B cell (primary cell): ENCODE measurements at regions not wholly inside any gene's neighbourhood (a gene's known extent, or its start where the extent isn't known, plus 50 kb on each side); places are given as distances from the start of the nearest gene placed in this dataset.

Experiments
- ATAC-seq: fragments of 200-7000 bp; cut with Tn5 transposase; one replicate; pipeline ENCODE4 v1.10.0; 2021; ENCODE audit warnings: low read depth, mild to moderate bottlenecking, moderate number of reproducible peaks, moderate library complexity
- CTCF ChIA-PET: fragments of 350-600 bp; sonication (Branson Sonifier 250); formaldehyde crosslinking; loops from one replicate; lab custom pipeline; 2021; ENCODE audit warnings: antibody characterized with exemption, inconsistent platforms; lab: Charles Lee
- POLR2A ChIA-PET: fragments of 350-600 bp; sonication (Branson Sonifier 250); formaldehyde crosslinking; loops from one replicate; lab custom pipeline; 2021; ENCODE audit warnings: antibody characterized with exemption; lab: Charles Lee
- DNase-seq: peaks from one replicate; pipeline ENCODE4 v3.0.0; 2013
- H2AFZ ChIP-seq: 2 replicates; pipeline ENCODE4 v1.6.1; 2012; ENCODE audit warnings: mild to moderate bottlenecking, low read depth, low read length; ENCODE audit not compliant: insufficient read depth, poor library complexity, severe bottlenecking
- H3K27ac ChIP-seq, 2 donors: 1 replicate in 1 of 2; 2 replicates in 1 of 2; pipeline ENCODE4 v1.5.1; 2012 to 2013; ENCODE audit warnings: low read length in 2 of 2, mild to moderate bottlenecking in 2 of 2, moderate library complexity in 1 of 2
- H3K27me3 ChIP-seq, 4 experiments: fragments of 200-600 bp in 1 of 4; sonication (generic) in 1 of 4; replicated peaks in 1 of 4; 1 replicate in 2 of 4; 2 replicates in 2 of 4; pipeline versions ENCODE4 v1.6.1 to v1.7.0; 2013 to 2016; ENCODE audit warnings: low read length in 3 of 4, mild to moderate bottlenecking in 2 of 4, mixed read lengths in 1 of 4, moderate library complexity in 1 of 4; ENCODE audit not compliant: insufficient read depth in 4 of 4, control insufficient read depth in 3 of 4; ENCODE audit errors: control extremely low read depth in 1 of 4
- H3K36me3 ChIP-seq, 2 experiments: replicated peaks in 1 of 2; 1 replicate in 1 of 2; 2 replicates in 1 of 2; pipeline versions ENCODE4 v1.6.1 to v1.7.1; 2013; ENCODE audit warnings: low read length in 1 of 2; ENCODE audit not compliant: insufficient read depth in 2 of 2, control insufficient read depth in 1 of 2; ENCODE audit errors: control extremely low read depth in 1 of 2, extremely low read depth in 1 of 2
- H3K4me1 ChIP-seq, 2 donors: fragments of 200-600 bp in 1 of 2; sonication (generic) in 1 of 2; 1 replicate in 1 of 2; 2 replicates in 1 of 2; pipeline versions ENCODE4 v1.5.1 to v1.6.1; 2013 to 2017; ENCODE audit warnings: low read length in 2 of 2; ENCODE audit not compliant: control insufficient read depth in 2 of 2, insufficient read depth in 2 of 2
- H3K4me2 ChIP-seq: replicated peaks from 2 replicates; pipeline ENCODE3; 2012; ENCODE audit warnings: mild to moderate bottlenecking, low read depth, low read length; ENCODE audit not compliant: poor library complexity, severe bottlenecking
- H3K4me3 ChIP-seq, 5 experiments: fragments of 200-600 bp in 1 of 5; sonication (generic) in 1 of 5; 1 replicate in 3 of 5; 2 replicates in 2 of 5; pipeline versions ENCODE4 v1.5.1 to v1.7.0; 2011 to 2016; ENCODE audit warnings: low read length in 4 of 5, mild to moderate bottlenecking in 4 of 5, low read depth in 2 of 5, control low read depth in 1 of 5, moderate library complexity in 1 of 5; ENCODE audit not compliant: insufficient read depth in 1 of 5; ENCODE audit errors: control extremely low read depth in 1 of 5, extremely low read depth in 1 of 5
- H3K79me2 ChIP-seq: fragments of 200-600 bp; sonication (generic); one replicate; pipeline ENCODE4 v1.6.0; 2016; ENCODE audit warnings: low read length; ENCODE audit not compliant: control insufficient read depth, insufficient read depth
- H3K9ac ChIP-seq: fragments of 200-600 bp; sonication (generic); 2 replicates; pipeline ENCODE4 v1.6.1; 2017; ENCODE audit warnings: mild to moderate bottlenecking, low read length, moderate library complexity
- H3K9me3 ChIP-seq, 3 donors: one replicate each; pipeline versions ENCODE4 v1.6.1 to v1.7.1; 2013; ENCODE audit warnings: low read length in 2 of 3; ENCODE audit not compliant: control insufficient read depth in 2 of 3, insufficient read depth in 1 of 3; ENCODE audit errors: control extremely low read depth in 1 of 3
- H4K20me1 ChIP-seq: 2 replicates; pipeline ENCODE4 v1.6.0; 2012; ENCODE audit warnings: mild to moderate bottlenecking, low read length; ENCODE audit not compliant: insufficient read depth, control insufficient read depth, poor library complexity, severe bottlenecking
- H3K27ac Mint-ChIP-seq: one replicate; pipeline ENCODE4 v1.8.0; 2021; ENCODE audit warnings: mixed read lengths
- H3K27me3 Mint-ChIP-seq: one replicate; pipeline ENCODE4 v1.8.0; 2021; ENCODE audit warnings: mixed read lengths
- H3K4me1 Mint-ChIP-seq: one replicate; pipeline ENCODE4 v1.8.0; 2021; ENCODE audit warnings: mixed read lengths
- H3K4me3 Mint-ChIP-seq: one replicate; pipeline ENCODE4 v1.8.0; 2021; ENCODE audit warnings: mixed read lengths
- H3K9me3 Mint-ChIP-seq: one replicate; pipeline ENCODE4 v1.8.0; 2022; ENCODE audit warnings: mixed read lengths; ENCODE audit not compliant: insufficient read depth
- CTCF ChIP-seq: fragments of 200-600 bp; IDR thresholded peaks from one replicate; pipeline ENCODE4 v1.8.0; 2022; ENCODE audit warnings: antibody characterized with exemption, mild to moderate bottlenecking
- EZH2 ChIP-seq: IDR thresholded peaks from 2 replicates; pipeline ENCODE4 v1.6.1; 2012; ENCODE audit warnings: borderline replicate concordance, low read depth, mild to moderate bottlenecking, moderate library complexity, low read length; ENCODE audit not compliant: insufficient read depth, poor library complexity, severe bottlenecking
- WGBS: methylation state at CpG from one replicate; pipeline ENCODE4 v1.1.5; 2013; ENCODE audit warnings: missing lambda C conversion rate; ENCODE audit not compliant: insufficient coverage; 5-methylcytosine and 5-hydroxymethylcytosine counted together
- intact Hi-C: fragments of 100-400 bp; cut with micrococcal nuclease; formaldehyde crosslinking; loops from one replicate; pipeline ENCODE4 v1.10.0; 2022

DNA sequence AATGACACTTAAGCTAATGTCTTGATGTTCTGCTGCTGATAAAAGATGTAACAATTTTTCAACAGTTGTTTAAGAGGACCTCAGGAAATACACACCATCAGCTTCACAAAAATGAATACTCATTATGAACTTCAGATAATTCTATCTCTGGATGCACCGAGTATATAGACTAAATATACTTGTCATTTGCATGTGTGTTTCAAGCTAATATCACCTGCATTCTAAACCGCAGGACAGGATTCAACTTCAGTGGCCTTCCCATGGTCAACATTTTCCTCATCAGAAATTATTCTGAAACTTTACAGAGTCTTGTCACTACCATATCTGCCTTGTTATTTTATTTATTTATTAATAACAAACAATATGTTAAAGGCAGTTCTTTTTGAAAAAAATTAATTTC lies 717.0 kb upstream of the CCDC179 start:
- ChIA-PET CTCF (no interaction called here), POLR2A (no interaction called here)
- no peaks in the 10 kb centered on the region for H3K4me1 ChIP-seq
- no peaks in the 10 kb centered on the region for H3K27me3 ChIP-seq
- TF ChIP-seq EZH2: no peak
- no peak for TF ChIP-seq CTCF
- no peaks in the 10 kb centered on the region for H3K9me3 ChIP-seq
- WGBS: no CpG with 5 or more reads among the region's 2 CpGs
- Mint-ChIP-seq H3K4me3 (no peak overlapping the region), H3K27me3 (no peaks in the 10 kb centered on the region), H3K9me3 (no peaks in the 10 kb centered on the region), H3K27ac (no peak overlapping the region), H3K4me1 (no peaks in the 10 kb centered on the region)
- no peak overlapping the region for H3K4me3 ChIP-seq
- H3K9ac ChIP-seq: no peak overlapping the region
- H3K27ac ChIP-seq: no peak overlapping the region
- intact Hi-C loops: no loop called here
- H2AFZ ChIP-seq: no peak overlapping the region
- H3K4me2 ChIP-seq: no peak overlapping the region
- no peaks in the 10 kb centered on the region for H3K36me3 ChIP-seq
- no peaks in the 10 kb centered on the region for H4K20me1 ChIP-seq
- no peaks in the 10 kb centered on the region for H3K79me2 ChIP-seq
- no peak for DNase-seq
- ATAC-seq: no peak

GRCh38 chr11:23585416-23586104 lies 725.3 kb upstream of the CCDC179 start:
- H3K4me1 ChIP-seq: no peaks in the 10 kb centered on the region
- no peaks in the 10 kb centered on the region for H3K9me3 ChIP-seq
- no peak for TF ChIP-seq EZH2
- TF ChIP-seq CTCF: no peak
- no peak overlapping the region for H3K4me3 Mint-ChIP-seq
- no peak overlapping the region for H3K27ac Mint-ChIP-seq
- H3K4me1 Mint-ChIP-seq: no peaks in the 10 kb centered on the region
- no peak for ATAC-seq
- no peak overlapping the region for H2AFZ ChIP-seq
- intact Hi-C loops: no loop called here
- H3K27me3 Mint-ChIP-seq: no peaks in the 10 kb centered on the region
- no peak overlapping the region for H3K27ac ChIP-seq
- no CpG with 5 or more reads among the region's 2 CpGs for WGBS
- H3K4me3 ChIP-seq: no peak overlapping the region
- no peak overlapping the region for H3K4me2 ChIP-seq
- no peak overlapping the region for H3K9ac ChIP-seq
- H3K27me3 ChIP-seq: no peaks in the 10 kb centered on the region
- no peaks in the 10 kb centered on the region for H4K20me1 ChIP-seq
- DNase-seq: no peak
- H3K79me2 ChIP-seq: no peaks in the 10 kb centered on the region
- ChIA-PET POLR2A (no interaction called here), CTCF (no interaction called here)
- H3K36me3 ChIP-seq: no peaks in the 10 kb centered on the region
- H3K9me3 Mint-ChIP-seq: no peaks in the 10 kb centered on the region
